HG02943 (cell line): ENCODE measurements at regions not wholly inside any gene's neighbourhood (a gene's known extent, or its start where the extent isn't known, plus 50 kb on each side); places are given as distances from the start of the nearest gene placed in this dataset.
"Not testable (repeated sequence)": the region's sequence is repeated elsewhere in the genome, so short reads cannot be mapped to it uniquely, and the experiment has no call there.

Experiments
- ATAC-seq: cut with Tn5 transposase; IDR thresholded peaks from one replicate; pipeline ENCODE4 v1.9.1; 2021; ENCODE audit warnings: mild to moderate bottlenecking, low read depth, moderate library complexity; ENCODE audit not compliant: unreplicated experiment

DNA sequence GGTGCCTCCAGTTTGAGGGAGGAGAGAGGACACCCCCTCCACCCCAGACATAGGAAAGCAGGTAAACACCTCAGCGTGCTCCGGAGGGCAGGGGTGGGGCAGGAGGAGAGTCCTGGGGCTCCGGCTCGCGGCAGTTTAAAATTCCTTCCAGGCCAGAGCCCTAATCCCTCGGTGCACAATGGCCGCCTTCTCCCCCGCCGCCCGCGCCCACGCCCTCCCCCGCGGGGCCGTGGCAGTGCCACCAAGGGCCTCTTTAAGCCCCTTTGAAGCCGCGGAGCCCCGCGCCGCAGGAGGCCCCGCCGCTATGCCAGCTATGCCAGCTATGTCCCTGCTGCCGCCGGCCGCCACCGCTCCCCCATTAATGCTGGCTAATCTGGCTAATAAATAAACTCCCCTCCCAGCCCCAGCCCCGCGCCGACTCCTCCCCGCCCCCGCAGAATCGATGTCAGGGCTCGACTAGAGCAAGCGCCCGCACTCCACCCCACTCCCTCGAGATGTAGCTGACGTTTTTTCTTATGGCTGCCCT, 125.1 kb downstream of the MRPL14 start:
- no peak for ATAC-seq

DNA sequence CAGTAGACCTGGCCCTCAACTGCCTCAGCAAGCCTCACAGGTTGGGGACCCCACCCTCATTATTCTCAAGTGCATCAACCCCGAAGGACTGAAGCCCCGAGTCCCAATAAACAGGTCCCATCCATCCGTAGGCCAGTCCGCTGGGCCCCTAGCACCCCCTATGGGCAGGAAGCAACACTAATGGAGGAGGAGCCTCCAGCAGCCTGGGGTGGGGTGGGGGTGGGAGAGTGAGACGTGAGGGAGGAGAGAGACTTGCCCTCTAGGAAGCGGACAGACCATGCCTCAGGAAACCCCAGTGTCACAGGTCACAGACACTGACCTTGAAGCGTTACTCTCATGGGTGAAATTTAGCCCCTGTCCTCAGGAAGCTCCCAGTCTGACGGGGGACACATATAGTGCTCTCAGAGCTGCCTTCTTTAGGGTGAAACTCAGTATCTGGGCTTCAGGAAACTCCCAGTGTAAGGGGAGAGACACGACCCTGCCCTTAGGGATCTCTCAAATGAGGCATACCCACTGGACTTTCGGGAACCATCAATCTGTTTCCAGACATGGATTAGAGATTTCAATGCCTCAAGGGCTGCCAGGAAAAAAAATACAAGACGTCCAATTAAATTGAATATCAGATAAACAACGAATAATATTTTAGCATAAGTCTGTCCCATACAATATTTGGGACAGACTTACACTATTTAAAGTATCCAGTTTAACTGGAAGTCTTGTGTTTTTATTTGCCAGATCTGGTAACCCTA, 125.8 kb downstream of the MRPL14 start:
- ATAC-seq = no peak

DNA sequence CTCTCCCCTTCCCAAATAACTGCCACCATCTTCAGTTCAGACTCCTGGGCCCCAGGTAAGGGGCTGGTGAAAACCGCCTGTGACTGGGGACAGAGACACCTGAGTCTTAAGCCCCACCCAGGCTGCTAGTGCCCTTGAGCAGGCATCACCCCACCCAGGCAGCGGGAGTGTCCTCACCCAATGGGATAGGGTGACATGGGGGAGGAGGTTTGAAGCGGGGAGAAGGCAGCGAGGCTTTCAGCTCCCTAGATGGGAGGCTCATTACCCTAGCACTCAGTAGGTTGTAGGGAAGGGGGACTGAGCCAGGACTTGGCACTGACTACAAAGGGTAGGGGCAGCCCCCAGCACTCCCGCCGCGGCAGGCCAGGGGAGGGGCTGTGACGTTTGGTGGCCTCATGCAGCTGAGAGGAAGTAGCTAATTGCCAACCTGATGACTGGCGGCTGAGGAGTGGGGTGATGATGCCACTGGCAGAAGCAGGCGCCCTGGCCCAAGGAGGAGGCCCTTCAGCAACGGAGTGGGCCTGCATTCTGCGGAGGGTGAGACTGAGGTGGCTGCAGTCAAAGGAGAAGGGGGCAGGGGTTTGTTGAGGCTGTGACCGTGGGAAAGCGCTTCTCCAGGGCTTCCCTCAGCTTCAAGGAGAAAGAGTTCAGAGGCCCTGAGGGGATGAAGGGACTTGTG, 126.9 kb downstream of the MRPL14 start:
- ATAC-seq = no peak

DNA sequence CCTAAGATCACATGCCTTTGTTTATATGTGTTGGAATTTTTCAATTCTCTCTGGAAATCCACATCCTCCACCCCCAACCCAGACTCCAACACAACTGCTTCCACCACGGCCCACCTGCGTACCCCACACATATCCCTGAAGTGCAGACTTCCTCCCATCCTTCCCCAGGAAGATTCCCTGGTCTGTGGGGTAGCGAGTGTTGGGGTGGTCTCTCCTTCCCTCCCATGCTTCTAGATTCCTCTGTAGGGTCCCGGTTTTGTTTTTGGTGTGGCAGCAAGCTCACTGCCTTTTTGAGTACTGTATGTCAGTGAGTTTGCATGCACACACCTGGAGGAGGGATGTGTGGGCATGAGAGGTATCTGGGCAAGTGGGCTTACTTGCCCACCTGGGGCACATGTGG, 127.6 kb downstream of the MRPL14 start:
- no peak for ATAC-seq

DNA sequence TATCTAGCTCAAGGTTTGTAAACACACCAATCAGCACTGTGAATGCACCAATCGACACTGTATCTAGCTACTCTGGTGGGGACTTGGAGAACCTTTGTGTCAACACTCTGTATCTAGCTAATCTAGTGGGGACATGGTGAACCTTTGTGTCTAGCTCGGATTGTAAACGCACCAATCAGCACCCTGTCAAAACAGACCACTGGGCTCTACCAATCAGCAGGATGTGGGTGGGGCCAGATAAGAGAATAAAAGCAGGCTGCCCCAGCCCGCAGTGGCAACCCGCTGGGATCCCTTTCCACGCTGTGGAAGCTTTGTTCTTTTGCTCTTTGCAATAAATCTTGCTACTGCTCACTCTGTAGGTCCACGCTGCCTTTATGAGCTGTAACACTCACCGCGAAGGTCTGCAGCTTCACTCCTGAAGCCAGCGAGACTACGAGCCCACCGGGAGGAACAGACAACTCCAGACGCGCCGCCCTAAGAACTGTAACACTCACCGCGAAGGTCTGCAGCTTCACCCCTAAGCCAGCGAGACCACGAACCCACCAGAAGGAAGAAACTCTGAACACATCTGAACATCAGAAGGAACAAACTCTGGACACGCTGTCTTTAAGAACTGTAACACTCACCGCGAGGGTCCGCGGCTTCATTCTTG, 128.5 kb downstream of the MRPL14 start:
- not testable (repeated sequence) for ATAC-seq

DNA sequence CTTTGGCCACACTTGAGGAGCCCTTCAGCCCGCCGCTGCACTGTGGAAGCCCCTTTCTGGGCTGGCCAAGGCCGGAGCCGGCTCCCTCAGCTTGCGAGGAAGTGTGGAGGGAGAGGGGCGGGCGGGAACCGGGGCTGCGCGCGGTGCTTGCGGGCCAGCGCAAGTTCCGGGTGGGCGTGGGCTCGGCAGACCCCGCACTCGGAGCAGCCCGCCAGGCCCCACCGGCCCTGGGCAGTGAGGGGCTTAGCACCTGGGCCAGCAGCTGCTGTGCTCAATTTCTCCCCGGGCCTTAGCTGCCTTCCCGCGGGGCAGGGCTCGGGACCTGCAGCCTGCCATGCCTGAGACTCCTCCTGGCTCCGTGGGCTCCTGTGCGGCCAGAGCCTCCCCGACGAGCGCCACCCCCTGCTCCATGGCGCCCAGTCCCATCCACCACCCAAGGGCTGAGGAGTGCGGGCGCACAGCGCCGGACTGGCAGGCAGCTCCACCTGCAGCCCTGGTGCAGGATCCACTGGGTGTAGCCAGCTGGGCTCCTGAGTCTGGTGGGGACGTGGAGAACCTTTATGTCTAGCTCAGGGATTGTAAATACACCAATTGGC, 129.2 kb downstream of the MRPL14 start:
- not testable (repeated sequence) for ATAC-seq

DNA sequence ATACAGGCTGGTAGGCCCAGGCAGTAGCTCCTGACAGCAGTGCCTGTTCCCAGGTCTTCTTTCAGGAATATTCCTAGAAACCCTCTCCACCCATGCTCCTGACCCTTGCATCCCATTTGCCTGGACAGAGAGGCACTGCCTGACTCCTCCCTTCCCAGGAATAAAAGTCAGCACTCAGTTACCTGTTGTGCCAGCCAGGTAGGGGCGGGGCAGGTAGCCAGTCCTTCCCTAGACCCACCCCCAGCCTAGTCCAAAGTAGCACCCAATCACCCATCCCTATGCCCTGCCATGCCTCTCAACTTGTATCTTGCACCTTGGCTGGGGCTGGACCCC, 129.9 kb downstream of the MRPL14 start:
- no peak for ATAC-seq

DNA sequence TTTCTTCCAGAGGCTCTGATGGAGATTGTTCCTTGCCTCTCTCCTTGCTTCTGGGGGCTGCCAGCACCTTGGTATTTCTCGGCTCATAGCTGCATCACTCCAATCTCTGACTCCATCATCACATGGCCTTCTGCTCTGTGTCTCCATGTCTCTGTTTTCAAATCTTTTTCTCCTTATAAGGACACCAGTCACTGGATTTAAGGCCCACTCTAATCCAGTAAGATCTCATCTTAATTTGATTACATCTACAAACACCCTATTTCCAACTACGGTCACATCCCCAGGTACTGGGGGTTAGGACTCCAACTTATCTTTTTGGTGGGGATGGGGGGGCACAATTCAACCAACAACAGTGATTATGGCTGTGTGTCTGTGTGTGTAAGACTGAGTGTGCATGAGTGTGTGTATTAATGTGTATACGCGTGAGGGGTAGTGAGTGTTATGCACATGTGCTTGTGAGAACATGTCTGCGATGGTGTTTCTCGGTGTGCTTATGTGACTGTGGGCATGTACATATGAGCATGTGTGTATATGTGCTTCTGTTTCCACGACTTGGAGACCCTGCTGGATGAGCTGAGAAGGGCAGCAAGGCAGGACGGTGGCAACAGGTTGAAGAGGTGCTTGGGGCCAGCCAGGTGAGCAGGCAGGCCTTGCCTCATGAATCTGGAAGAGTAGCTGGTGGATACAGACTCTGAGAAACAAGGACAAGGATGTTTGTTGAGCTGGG, 130.5 kb downstream of the MRPL14 start:
- no peak for ATAC-seq

DNA sequence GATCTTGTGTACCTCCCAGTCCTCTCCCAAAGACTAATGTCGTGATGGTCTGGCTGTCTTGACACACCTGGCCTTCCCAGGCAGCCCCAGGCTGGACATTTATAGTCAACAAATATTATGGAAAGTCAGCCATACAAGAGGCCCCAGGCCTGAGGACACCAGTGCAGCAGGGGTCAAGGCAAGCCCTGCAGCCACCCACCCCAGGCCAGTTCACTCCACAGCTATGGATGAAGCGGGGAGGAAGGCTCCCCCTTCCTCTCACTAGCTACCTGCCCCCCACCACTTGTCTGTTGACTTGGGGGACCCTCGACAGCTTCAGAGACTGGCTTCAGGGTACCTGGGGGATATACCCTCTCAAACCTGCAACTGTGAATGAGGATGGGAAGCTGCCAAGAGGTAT, 132.1 kb downstream of the MRPL14 start:
- no peak for ATAC-seq

DNA sequence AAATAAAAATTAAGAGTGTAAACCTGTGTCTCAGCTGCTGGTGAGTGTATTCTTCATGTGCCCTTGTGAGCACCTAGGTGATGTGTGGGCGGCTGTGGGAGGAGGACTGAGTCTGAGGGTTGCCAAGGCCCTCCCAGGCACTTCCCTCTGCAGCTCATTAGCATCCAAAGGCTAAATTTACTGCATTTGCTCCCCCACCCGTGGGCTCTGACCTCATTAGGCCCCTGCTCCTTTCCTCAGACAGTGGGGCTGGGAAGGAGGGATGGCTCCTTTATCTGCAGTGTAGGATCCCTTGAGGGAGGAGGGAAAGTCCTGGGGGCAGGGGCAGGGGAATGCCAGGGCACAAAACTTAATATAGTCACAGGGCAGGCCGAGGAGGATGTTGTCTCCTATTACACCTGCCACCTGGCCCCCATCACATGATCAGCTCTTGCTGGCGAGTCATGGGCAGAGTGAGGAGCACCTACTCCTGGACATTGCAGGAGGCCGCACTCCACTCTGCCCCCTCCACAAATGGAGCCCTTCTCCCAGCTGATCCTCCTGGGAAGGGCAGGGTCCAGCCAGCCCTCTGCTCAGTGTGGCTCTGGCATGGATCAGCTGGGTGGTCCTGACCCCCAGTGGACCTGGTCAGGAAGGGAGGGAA, 133.2 kb downstream of the MRPL14 start:
- no peak for ATAC-seq

DNA sequence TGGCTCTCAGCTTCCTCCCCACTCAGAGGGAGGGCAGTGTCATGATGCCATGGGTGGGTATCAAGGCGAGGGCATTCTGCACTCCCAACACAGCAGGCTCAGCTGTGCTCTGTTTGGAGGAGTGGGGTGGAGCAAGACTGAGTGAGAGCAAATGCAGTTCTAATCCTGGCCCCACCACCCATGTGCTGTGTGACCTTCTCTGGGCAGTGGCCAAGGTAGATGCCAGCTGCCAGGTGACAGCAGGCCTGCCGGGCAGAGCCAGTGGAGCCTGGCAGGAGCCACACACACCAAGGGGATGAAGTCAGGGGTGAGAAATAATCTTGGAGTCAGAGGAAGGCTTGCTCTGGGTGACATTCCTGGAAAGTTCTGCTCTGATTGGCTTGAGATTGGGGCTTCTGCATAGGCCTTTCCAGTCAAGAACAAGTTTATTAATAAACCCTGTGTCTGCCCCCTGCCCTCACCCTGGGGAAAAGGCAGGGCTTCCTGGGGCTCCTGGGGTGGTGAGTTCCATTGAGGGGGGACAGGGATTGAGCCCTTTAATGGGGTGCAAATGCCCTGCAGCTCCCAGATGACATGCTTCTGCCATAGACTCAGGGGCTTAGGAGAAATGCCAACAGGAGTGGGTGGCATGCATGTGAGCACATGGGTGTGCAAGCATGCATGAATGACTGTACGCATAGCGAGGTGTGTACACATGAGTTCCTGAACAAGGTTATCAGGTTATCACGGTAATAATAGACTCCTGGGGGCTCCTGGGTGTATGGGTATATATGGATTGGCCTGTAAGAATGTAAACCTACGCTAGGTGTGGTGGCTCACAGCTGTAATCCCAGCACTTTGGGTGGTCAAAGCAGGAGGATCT, 134.2 kb downstream of the MRPL14 start:
- no peak for ATAC-seq

DNA sequence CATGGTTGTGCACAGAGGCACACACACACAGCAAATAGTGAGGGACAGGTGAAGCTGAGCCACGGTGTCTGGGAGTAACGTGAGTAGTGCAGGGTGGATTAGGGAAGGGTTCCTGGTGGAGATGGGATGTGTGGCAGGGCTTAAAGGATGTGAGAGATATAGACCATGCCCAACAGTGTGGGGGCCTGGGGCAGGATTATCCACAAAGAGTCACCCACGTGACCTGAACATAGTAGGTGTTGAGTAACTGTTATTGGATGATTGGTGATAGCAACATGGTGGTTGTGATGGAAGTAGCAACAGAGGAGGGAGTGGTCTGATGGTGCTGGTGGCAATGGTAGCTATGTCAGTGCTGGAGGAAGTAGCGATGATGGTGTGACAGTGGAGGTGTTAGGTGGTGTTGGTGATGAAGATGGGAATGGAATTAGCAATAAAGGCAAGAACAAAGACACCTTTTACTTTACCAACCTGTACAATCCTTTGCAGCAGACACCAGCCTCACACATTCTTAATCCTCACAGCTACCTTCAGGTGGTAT, 135.1 kb downstream of the MRPL14 start:
- ATAC-seq = no peak

DNA sequence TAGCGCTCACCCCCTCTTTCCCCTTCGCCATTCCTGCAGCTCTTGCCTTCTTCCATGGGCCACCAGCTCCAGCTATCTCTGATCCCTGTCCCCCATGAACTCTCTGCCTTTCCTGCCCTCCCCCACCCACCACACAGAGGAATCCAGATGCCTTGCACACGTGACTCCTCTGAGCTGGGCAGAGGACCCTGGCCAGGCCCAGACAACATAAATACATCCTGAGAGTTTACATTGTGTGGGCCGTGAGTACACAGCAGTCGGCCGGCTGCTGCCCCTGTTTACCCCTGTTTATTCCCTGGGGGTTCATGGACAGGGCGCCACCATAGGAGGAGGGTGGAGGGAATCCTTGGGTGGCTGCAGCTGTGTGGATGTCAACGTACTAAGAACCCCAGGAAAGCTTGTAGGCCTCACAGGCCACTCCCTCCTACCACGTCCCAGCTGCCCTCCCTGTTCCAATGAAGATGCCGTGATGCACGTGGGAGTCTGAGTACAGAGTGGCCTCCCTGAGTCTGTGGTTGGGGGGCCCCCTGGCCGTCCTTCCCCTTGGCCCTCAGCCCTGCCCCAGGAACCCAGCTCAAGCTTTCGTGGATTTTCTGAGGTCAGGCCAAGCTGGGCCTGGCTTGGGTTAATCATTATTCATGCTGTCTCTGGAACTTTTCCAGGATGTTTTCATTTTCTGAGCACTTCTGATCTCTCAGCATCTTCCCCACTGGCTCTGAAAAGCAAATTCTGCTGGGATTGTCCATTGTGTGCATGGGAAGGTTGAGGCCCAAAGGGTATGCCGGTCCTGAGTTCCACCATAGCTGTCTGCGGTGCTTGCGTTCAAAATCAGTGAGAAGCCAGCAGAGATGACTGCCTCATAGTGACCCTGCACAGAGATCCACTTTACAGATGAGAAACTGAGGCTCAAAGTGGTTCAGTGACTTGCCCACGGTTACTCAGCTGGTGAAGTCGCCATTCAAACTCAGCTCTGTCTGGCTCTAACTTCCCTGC, 136.3 kb downstream of the MRPL14 start:
- no peak for ATAC-seq

DNA sequence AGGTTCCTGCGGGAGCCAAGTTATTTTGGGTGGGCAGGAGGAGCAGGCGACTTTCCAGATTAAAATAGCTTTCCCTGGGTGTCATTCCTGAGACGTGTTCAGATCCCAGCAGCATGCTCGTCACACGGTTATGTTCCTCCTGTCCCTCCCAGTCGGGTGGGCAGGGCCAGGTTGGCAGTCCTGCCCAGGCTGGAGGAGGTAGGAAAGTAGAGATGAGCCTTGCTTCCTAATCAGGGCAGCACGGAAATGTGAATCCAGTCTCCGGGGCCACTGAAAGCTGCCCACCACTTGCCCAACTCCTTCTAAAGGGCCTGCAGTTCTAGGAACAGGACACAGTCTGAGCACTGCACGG, 137.0 kb downstream of the MRPL14 start:
- ATAC-seq = no peak

DNA sequence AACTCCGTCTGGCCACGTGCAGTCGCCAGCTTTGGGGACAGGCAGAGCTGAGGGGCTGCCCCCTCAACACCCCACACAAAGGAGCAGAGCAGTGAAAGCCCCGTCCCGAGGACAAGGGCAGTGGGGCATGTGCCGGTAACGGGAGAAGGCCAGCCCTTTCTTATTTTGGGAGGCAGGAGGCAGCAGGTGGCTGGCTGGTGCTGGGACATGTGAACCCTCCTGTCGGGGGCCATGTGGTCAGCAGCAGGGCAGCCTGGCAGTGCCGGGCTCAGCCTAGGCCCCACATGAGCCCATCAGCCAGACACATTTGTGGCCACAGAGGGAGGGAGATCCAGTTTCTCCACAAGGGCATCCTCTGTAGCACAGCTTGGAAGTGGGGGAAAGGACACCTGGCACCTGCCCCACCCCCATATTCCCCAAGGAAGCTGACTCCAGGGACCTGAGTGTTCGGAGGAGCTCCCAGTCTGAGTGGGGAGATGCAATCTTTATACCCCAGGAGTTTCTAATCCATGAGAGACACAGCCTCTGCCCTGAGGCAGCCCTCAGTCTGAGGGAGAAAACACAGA, 137.6 kb downstream of the MRPL14 start:
- ATAC-seq = no peak

DNA sequence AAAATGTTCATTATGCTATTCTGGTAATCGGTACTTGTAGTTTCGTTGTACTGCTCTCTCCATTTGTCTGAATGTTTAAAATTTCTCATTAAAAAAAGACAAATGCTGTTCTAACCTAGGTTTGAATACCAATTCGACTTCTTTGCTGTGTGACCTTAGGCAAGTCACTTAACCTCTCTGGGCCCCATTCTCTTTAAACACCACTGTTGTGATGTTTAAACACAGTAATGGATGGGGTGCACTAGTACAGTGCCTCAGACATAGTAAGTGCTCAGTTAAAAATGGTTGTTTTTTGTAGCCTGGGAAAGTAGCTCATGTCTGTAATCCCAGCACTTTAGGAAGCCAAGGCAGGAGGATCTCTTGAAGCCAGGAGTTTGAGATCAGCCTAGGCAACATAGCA, 138.5 kb downstream of the MRPL14 start:
- ATAC-seq = no peak

DNA sequence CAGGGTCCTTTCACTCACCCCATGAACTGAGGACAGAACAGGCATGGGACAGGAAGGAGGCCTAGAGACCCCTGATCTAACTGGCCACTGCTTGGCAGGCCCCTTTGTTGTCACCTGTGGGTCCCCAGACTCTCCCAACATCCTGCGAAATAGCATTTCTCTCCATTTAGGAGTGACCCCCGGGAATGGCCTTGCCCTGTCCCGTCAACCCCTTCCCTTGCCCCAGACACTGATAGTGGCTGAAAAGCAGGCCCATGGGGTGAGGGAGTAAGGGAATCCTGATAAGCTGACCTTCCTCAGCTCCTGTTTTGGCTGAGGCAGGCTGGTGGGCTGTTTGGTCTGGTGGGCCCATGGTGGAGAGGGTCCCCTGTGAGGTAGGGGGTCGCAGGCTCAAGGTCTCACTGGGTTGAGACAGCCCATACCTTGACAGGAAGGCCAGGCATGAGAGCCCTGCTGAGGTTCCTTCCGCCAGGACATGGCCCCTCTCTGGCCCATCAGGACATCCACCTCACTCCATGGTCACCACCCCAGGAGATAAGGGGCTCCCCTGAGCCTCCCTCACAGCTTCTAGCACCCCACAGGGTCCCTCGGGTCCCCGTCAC, 139.3 kb downstream of the MRPL14 start:
- ATAC-seq = no peak
